Jurkat, Clone E6-1 (cell line): ENCODE measurements at regions not wholly inside any gene's neighbourhood (a gene's known extent, or its start where the extent isn't known, plus 50 kb on each side); places are given as distances from the start of the nearest gene placed in this dataset.
"Not testable (repeated sequence)": the region's sequence is repeated elsewhere in the genome, so short reads cannot be mapped to it uniquely, and the experiment has no call there.

Experiments
- DNase-seq: peaks from one replicate; pipeline ENCODE4 v3.0.0-alpha.2; 2011; ENCODE audit warnings: low read depth, low spot score
- H3K4me3 ChIP-seq: 2 replicates; pipeline ENCODE4 v1.5.1; 2011; ENCODE audit warnings: mild to moderate bottlenecking, low read length, control low read depth, moderate library complexity

DNA sequence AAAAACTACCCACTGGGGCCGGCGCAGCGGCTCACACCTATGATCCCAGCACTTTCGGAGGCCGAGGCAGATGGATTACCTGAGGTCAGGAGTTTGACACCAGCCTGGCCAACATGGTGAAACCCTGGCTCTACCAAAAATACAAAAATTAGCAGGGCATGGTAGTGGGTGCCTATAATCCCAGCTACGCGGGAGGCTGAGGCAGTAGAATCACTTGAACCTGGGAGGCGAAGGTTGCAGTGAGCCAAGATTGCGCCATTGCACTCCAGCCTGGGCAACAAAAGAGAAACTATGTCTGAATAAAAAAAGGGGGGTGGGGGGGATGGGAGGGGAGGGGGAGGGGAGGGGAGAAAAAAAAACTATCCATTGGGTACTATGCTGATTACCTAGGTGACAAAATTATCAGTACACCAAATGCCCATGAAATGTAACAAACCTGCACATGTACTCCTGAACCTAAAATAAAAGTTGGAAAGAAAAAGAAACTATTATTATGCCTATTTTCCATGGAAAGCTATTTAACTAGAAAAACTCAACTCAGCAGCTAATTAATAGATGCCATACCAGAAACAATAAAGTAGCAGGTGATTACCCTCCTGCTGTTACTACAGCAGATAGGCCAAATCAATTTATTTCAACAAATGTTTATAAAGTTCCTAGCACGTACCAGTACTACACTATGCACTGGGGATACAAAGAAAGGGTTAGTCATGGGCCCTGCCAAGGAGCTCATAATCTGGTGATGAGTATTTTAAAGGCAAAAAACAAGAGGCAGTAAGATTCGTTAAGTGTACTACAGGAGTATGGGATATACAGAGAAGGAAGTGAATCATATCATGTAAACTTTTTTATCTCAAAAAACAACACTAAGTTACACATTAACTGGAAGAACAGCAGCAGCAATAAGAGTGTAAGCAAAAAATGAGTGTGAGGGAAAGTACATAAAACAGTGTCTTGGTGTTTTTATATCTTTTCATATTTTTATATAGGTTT lies 112.8 kb upstream of the SLC39A10 start:
- no peak overlapping the region for H3K4me3 ChIP-seq
- no peak for DNase-seq

DNA sequence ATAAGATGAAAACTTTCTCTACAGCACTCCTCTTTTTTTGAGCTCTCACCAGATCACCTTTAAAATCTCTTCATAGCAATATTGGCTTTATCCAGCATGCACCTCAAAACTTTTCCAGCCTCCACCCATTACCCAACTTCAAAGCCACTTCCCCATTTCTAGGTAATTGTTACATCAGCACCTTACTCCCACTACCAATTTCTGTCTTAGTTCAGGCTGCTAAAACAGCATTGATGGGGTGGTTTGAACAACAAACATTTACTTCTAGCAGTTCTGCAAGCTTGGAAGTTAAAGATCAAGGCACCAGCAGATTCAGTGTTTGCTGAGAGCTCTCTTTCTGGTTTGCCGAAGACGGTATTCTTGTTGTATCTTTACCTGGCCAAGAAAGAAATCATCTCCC lies 114.0 kb upstream of the SLC39A10 start:
- no peak for DNase-seq

DNA sequence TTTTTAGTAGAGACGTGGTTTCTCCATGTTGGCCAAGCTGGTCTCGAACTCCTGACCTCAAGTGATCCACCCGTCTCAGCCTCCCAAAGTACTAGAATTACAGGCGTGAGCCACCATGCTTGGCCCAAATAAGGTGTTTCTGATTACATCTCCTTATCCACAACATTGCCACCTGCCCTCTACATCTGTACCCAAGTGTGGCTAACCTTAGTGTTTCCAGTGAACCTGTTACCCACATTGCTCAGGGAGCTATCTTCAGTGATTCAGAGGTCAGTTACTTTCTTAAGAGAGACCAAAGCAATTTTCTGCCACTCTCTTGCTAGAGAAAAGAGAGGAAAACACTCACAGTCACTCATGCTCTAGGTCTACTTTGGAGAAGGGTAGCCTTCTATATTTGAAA lies 115.0 kb upstream of the SLC39A10 start:
- no peak overlapping the region for H3K4me3 ChIP-seq
- DNase-seq, result no peak

More for the DNA sequence above, 114.0 kb upstream of the SLC39A10 start:
- no peak overlapping the region for H3K4me3 ChIP-seq

DNA sequence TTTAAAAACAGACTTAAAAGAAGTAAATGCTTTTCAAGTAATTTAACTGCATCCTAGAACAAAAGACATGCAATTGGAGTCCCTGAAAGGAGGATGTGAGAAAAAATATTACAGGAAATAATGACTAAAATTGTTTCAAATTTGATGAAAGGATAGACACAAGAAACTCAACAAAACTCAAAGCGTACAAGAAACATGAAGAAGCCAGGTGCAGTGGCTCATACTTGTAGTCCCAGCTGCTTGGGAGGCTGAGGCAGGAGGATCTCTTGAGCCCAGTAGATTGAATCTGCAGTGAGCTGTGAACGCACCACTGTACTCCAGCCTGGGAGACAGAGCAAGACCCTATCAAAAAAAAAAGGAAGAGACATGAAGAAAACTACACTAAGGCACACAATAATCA lies 118.1 kb upstream of the SLC39A10 start:
- no peak overlapping the region for H3K4me3 ChIP-seq
- no peak for DNase-seq

DNA sequence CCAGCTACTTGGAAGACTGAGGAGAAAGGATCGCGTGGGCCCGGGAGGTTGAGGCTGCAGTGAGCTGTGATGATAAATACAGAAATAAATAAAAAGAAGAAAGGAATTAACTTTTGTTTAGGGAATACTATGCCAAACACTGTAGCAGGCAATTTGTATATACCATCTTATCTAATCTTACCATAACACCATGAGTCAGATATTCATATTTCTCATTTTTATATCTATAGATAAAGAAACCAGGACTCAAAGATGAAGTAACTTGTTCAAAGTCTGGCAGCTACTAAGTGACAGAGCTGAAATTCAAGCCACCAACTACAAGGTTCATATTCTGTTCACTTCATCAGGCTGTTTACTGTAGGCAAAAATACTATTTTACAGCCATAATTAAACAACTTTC lies 119.2 kb upstream of the SLC39A10 start:
- DNase-seq, result no peak

DNA sequence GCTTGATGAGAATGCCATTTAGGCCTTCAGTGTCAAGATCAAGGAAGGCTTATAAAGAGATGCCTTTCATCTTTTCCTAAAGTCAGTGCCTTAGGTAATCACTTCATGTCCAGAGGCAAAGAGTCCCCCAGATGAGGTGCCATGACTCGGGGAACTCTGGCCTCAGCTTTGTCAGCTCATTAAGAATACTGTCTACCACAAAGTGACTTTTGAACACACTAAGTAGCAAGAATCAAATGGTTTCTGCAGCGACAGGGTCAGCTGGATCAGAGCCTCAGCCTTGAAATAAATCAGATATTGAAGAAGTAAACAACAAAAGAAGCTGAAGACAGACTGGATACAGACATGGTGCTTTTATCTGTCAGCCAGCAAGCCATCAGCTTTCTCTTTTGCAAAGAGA lies 120.1 kb upstream of the SLC39A10 start:
- H3K4me3 ChIP-seq, result no peak overlapping the region

More for the DNA sequence above, 119.2 kb upstream of the SLC39A10 start:
- no peak overlapping the region for H3K4me3 ChIP-seq

DNA sequence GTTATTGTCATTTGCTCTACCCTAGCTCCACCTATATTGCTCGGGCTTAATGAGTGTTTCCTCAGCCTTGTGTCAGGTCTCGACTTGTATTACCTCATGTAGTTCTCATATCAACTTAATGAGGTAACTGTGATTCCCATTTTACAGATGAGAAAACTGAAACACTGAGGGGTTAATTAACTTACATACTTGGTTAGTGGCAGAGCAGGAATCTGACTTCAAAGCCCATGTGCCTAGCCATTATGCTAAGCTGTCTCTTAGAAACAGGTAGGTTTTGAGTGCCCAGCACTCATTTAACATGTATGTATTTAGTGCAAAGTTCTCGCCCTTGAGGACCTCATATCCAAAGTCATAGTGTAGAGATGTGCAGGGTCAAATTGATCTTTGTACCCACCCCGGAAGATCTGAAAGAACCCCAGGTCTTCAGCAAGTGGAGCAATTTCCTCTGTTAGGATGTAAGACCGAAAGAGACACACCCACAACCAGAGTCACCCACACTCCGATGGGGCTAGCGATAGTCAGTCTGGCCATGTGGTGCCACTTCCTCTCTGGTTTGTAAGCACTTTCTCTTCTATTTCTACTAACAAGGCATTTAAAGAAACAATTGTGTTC lies 121.0 kb upstream of the SLC39A10 start:
- H3K4me3 ChIP-seq, result peak overlapping the region; percentile 6
- peak; percentile 92 for DNase-seq

More for the DNA sequence above, 120.1 kb upstream of the SLC39A10 start:
- DNase-seq, result no peak

DNA sequence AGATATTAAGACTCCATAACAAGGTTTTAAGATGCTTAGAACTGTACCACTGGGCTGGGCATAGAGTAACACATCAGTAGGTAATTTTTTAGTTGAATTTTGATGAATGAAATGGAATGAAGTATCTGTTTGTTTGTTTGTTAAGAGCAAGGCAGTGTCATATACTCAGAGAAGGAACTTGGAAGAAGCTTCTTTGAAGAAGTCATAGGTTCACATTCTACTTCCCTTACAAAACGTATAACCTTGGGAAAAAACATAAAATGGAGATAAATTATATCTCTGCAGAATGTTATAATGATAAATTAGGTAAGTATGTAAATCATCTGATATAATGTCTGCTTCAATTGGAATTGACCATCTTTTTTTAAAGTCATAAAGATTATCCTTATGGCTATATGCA lies 122.1 kb upstream of the SLC39A10 start:
- no peak for DNase-seq
- no peak overlapping the region for H3K4me3 ChIP-seq

DNA sequence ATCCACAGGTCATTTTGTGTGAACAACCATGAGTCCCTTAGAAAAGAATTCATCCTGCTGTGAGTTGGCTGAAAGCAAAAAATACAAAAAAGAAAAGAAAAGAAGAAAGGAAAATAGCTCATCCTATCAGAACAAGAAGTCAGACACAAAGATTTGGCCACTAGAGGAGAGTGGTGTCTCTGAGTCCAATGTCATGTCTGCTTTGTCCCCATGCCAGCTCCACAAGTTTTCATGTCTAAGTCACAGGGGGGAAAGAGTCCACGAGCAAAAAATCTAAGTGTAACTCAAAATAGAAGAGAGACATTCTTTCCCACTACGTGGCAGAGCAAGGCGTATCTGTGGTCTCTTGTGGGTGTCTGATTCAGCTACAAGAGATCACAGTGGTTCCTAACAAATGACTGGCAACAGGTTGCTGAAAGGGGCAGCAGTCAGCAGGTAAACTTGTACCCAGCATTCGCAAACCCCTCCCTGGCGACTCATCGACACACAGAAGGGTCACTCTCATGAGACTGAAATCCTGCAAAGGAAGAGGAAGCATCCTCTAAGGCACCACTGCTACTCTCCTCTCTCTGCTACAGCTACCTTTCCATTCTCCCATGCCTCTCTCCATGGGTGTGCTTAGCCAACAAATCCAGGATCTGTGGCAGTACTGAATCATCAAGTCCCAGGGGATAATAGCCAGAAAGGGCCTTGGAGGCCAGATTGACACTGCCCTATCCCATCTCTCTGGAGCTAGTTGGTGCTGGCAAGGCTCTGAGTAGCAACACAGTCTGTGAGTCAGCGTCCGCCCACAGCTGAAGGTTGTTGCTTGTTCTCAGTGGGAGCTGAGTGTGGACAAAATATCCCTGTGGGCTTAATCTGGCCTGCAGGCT lies 123.0 kb upstream of the SLC39A10 start:
- H3K4me3 ChIP-seq, result peak overlapping the region; percentile 2; the same call in 1 of the 2 replicates
- DNase-seq, result peak; percentile 52

DNA sequence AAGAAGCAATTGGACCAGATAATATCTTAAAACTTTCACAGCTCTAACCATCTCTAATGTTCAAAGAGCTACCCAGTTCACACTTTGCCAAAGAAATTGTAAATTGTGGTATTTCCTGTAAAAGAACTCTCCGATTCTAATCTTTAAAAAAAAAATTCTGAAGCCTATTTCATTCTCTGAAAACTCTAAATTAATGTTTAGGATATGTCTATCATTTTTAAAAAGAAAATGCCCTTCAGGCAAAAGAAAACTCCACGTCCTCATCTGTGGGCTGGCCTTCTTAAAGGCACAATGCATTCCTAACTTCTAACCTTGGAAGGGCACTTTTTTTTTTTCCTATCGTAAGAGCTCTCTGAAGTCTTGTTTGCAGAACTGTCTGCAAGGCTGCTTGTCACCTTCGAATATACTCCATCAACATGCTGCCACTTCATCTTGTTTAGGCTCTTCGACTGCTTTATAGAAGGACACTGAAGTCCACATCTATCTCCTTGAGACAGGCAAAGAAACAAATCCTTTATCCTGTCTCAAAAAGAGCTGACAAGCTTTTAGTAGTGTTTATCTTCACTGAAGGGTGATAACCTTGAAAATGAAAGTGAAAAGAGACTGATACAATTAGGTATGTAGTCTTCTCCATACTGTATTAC lies 124.3 kb upstream of the SLC39A10 start:
- H3K4me3 ChIP-seq, result peak overlapping the region; percentile 47
- peak; percentile 73 for DNase-seq

DNA sequence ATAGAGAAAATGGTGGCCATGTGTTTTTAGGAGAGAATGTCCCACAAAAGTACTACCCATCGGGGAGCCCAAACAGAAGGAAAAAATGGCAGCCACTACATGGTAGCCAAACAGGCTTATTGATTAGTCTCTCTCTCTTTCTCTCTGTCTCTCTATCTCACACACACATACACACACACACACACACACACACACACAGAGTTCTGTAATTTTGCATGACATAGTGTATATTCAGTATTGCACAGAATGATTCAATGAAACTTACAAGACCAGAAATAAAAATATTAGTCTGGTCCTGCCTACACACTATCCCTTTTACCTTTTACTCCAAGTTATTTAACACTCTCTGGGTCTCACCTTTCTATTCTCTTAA lies 124.8 kb upstream of the SLC39A10 start:
- DNase-seq, result no peak
- H3K4me3 ChIP-seq, result peak overlapping the region; percentile 47

DNA sequence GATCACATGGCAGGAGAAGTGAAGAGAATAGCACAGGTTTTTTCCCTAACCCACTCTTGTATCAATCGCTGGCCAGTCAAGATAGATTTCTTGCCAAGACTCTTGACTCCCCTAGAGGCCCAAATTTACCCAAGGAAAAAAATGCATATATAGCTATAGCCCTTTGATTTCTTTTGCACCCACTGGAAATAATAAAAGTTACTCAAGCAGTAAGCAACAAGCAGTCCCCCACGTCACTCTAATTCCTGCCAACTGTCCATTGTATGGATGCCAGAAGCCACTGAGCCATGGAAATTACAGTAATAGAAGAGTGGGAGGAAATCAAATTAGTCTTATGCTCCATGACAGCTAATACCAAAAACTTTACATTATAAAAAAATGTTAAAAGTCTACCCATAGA lies 125.3 kb upstream of the SLC39A10 start:
- H3K4me3 ChIP-seq, result no peak overlapping the region
- no peak for DNase-seq

DNA sequence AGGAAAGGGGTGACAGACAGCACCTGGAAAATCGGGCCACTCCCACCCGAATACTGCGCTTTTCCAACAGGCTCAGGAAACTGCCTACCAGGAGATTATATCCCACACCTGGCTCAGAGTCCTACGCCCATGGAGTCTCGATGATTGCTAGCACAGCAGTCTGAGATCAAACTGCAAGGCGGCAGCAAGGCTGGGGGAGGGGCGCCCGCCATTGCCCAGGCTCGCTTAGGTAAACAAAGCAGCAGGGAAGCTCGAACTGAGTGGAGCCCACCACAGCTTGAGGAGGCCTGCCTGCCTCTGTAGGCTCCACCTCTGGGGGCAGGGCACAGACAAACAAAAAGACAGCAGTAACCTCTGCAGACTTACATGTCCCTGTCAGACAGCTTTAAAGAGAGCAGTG lies 133.8 kb upstream of the SLC39A10 start:
- DNase-seq, result not testable (repeated sequence)

DNA sequence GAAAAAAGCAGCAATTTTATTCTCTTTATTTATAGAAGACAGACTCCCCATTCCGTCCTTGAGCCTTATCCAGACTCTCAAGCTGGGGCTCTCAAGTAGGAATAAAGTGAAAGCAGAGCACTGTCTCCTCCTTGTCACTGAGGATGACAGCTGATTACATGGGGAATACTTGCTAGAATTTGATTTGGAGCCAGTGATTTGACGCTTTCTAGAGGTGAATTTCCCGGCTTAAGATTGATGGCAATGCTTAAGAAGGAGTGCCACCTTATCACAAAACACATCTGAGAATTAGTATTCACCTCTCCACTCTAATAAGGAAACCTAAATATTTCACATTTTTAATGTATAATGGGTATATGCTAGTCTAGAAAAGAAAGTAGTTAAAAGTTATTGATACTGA lies 135.4 kb upstream of the SLC39A10 start:
- DNase-seq, result no peak
- H3K4me3 ChIP-seq, result no peak overlapping the region

More for the DNA sequence above, 133.8 kb upstream of the SLC39A10 start:
- not testable (repeated sequence) for H3K4me3 ChIP-seq

DNA sequence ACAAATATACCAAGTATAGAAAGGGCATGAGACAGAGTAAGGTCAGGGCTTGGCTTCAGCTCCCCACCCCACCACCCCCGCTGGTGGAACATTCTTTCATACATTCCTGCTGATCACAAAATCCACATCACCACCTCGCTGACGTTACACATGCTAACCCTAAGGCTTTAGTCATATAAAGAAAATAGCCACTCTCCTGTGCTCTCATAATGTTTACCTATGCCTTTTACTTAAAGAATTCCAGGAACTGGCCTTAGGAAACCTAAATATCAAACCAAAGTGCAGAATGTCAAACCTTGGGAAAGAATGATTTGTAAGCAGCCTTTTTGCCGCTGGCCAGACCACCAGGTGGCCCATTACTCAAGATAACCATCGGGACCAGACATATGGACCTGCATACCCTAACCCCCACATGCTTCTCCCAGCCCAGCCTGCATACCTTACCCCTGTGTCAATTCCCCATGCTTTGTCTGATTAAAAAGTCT lies 136.3 kb upstream of the SLC39A10 start:
- DNase-seq, result no peak
- no peak overlapping the region for H3K4me3 ChIP-seq

DNA sequence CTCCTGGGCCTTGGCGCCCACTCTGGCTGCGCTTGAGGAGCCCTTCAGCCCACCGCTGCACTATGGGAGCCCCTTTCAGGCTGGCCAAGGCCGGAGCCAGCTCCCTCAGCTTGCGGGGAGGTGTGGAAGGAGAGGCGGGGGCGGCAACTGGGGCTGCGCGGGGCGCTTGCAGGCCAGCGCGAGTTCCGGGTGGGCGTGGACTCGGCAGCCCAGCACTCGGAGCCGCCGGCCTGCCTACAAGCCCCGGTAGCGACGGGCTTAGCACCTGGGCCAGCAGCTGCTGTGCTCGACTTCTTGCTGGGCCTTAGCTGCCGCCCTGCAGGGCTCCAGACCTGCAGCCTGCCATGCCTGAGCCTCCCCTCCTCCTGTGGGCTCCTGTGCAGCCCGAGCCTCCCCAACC lies 141.5 kb upstream of the SLC39A10 start:
- no peak for DNase-seq
- no peak overlapping the region for H3K4me3 ChIP-seq

DNA sequence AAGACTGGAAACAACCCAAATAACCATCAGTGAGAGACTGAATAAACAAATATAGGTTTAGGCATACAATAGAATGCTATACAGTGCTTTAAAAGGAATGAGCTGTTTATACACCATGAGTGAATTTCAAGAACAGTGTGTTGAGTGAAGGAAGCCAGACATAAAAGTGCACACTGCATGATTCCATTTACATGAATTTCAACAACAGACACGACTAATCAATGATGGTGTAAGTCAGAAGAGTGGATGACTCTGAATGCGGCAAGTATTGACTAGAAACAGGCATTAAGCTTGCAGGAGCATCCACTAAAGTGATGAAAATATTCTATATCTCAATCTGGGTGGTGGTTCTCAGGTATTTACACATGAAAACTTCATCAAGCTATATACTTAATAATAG lies 142.7 kb upstream of the SLC39A10 start:
- no peak for DNase-seq

DNA sequence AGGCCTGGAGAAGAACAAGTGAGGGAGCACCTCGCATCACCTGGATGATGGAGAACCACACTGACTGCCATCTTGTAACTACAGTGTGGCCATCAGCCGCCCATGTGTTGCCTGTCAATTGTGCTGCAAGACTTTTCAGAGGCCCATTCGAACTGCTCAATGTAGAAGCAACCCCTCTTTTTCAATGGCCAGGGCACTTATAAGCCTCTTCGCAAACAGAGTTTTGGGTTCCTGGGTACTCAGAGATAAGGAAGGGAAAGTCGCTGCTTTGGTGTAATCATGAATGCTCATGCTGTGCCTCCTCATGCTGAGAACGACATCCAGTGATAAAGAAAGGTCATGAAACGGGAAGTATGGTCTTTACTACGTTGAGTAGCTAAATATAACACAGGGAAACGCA lies 143.9 kb upstream of the SLC39A10 start:
- no peak overlapping the region for H3K4me3 ChIP-seq
- DNase-seq, result no peak

More for the DNA sequence above, 142.7 kb upstream of the SLC39A10 start:
- H3K4me3 ChIP-seq, result no peak overlapping the region

DNA sequence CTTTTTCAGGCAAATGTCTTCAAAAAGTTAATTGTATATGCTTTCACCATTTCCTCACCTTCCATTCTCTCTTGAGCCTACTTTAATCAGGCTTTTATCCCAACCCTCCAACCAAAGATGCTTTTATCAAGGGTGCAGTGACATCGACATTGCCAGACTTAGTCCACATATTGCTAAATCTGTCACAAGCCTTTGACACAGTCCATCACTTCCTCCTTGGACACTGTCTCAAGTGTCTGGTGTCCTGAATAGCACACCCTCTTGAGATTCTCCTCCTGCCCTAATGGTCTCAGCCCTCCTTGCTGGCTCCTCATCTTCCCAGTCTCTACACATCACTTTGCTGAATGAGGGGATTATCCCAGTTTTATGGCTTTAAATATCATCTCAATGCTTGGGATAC lies 147.5 kb upstream of the SLC39A10 start:
- DNase-seq, result no peak
- H3K4me3 ChIP-seq, result no peak overlapping the region
